ENCODE measurements at regions not wholly inside any gene's neighbourhood (a gene's known extent, or its start where the extent isn't known, plus 50 kb on each side); places are given as distances from the start of the nearest gene placed in this dataset.

GRCh38 chr2:224190936-224191270, 151.8 kb upstream of the SERPINE2 start:
- Histone ChIP-seq H2AFZ (ENCODE audit: low read length) (no peak overlapping the region), H3K27ac (ENCODE audit: low read depth, low read length, poor library complexity, severe bottlenecking) (no peak overlapping the region), H3K4me1 (ENCODE audit: insufficient read depth, low read length, severe bottlenecking) (no peaks in the 10 kb centered on the region), H3K9me3 (ENCODE audit: low read length) (no peaks in the 10 kb centered on the region), H3K36me3 (ENCODE audit: insufficient read depth, low read length) (no peaks in the 10 kb centered on the region), H3K9me2 (ENCODE audit: low read depth, low read length) (no peaks in the 10 kb centered on the region), H4K20me1 (ENCODE audit: insufficient read depth, low read length) (no peaks in the 10 kb centered on the region), H3K79me2 (ENCODE audit: insufficient read depth, low read length) (no peaks in the 10 kb centered on the region), H3F3A (ENCODE audit: insufficient read depth, low read length) (no peaks in the 10 kb centered on the region), H3K27me3 (ENCODE audit: insufficient read depth, low read length) (no peaks in the 10 kb centered on the region), H3K4me3 (ENCODE audit: low read depth, low read length, poor library complexity, severe bottlenecking) (no peak overlapping the region), H3K4me2 (ENCODE audit: low read length) (no peak overlapping the region), H3K9ac (ENCODE audit: low read length) (no peak overlapping the region)
- TF ChIP-seq, protein P1, sequence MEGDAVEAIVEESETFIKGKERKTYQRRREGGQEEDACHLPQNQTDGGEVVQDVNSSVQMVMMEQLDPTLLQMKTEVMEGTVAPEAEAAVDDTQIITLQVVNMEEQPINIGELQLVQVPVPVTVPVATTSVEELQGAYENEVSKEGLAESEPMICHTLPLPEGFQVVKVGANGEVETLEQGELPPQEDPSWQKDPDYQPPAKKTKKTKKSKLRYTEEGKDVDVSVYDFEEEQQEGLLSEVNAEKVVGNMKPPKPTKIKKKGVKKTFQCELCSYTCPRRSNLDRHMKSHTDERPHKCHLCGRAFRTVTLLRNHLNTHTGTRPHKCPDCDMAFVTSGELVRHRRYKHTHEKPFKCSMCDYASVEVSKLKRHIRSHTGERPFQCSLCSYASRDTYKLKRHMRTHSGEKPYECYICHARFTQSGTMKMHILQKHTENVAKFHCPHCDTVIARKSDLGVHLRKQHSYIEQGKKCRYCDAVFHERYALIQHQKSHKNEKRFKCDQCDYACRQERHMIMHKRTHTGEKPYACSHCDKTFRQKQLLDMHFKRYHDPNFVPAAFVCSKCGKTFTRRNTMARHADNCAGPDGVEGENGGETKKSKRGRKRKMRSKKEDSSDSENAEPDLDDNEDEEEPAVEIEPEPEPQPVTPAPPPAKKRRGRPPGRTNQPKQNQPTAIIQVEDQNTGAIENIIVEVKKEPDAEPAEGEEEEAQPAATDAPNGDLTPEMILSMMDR (IDR thresholded peaks at IDR 0.05; ENCODE audit: low read length), result no peak
- TF ChIP-seq EZH2 (IDR thresholded peaks at IDR 0.05; ENCODE audit: borderline replicate concordance, low read length), result no peak

GRCh38 chr2:224190234-224190935, 151.3 kb upstream of the SERPINE2 start:
- H3K9me3 ChIP-seq (ENCODE audit: low read length), result no peaks in the 10 kb centered on the region
- no peaks in the 10 kb centered on the region for H3K4me1 ChIP-seq (ENCODE audit: insufficient read depth, low read length, severe bottlenecking)
- H3K27ac ChIP-seq (ENCODE audit: low read depth, low read length, poor library complexity, severe bottlenecking), result no peak overlapping the region
- no peak overlapping the region for H3K4me3 ChIP-seq (ENCODE audit: low read depth, low read length, poor library complexity, severe bottlenecking)
- no peak overlapping the region for H2AFZ ChIP-seq (ENCODE audit: low read length)
- H3K9me2 ChIP-seq (ENCODE audit: low read depth, low read length), result no peaks in the 10 kb centered on the region
- H3K9ac ChIP-seq (ENCODE audit: low read length), result no peak overlapping the region
- H3K36me3 ChIP-seq (ENCODE audit: insufficient read depth, low read length), result no peaks in the 10 kb centered on the region
- no peaks in the 10 kb centered on the region for H3F3A ChIP-seq (ENCODE audit: insufficient read depth, low read length)
- H3K4me2 ChIP-seq (ENCODE audit: low read length), result no peak overlapping the region
- H3K27me3 ChIP-seq (ENCODE audit: insufficient read depth, low read length), result no peaks in the 10 kb centered on the region
- no peaks in the 10 kb centered on the region for H3K79me2 ChIP-seq (ENCODE audit: insufficient read depth, low read length)
- TF ChIP-seq EZH2 (IDR thresholded peaks at IDR 0.05; ENCODE audit: borderline replicate concordance, low read length), result no peak
- TF ChIP-seq, protein P1 (IDR thresholded peaks at IDR 0.05; ENCODE audit: low read length), result no peak
- H4K20me1 ChIP-seq (ENCODE audit: insufficient read depth, low read length), result no peaks in the 10 kb centered on the region

DNA sequence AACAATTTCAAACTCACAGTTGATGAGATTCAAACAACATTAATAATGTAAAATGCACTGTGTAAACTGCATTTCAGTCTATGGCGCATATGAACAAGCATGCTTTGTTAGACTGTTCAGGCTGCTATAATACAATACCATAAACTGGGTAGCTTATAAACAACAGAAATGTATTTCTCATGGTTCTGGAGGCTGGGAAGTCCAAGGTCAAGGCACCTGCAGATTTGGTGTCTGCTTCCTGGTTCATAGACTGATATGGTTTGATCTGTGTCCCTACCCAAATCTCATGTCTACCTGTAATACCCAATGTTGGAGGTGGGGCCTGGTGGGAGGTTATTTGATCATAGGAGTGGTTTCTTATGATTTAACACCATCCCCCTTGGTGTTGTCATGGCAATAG, 148.1 kb upstream of the SERPINE2 start:
- Histone ChIP-seq H3K9ac (ENCODE audit: low read length) (no peak overlapping the region), H2AFZ (ENCODE audit: low read length) (no peak overlapping the region), H3K9me2 (ENCODE audit: low read depth, low read length) (no peaks in the 10 kb centered on the region), H3F3A (ENCODE audit: insufficient read depth, low read length) (no peaks in the 10 kb centered on the region), H3K4me1 (ENCODE audit: insufficient read depth, low read length, severe bottlenecking) (no peaks in the 10 kb centered on the region), H3K9me3 (ENCODE audit: low read length) (no peaks in the 10 kb centered on the region), H3K27ac (ENCODE audit: low read depth, low read length, poor library complexity, severe bottlenecking) (no peak overlapping the region), H3K27me3 (ENCODE audit: insufficient read depth, low read length) (no peaks in the 10 kb centered on the region), H3K79me2 (ENCODE audit: insufficient read depth, low read length) (no peaks in the 10 kb centered on the region), H3K36me3 (ENCODE audit: insufficient read depth, low read length) (no peaks in the 10 kb centered on the region), H4K20me1 (ENCODE audit: insufficient read depth, low read length) (no peaks in the 10 kb centered on the region), H3K4me2 (ENCODE audit: low read length) (no peak overlapping the region), H3K4me3 (ENCODE audit: low read depth, low read length, poor library complexity, severe bottlenecking) (no peak overlapping the region)
- TF ChIP-seq, protein P1 (IDR thresholded peaks at IDR 0.05; ENCODE audit: low read length), result no peak
- no peak for TF ChIP-seq EZH2 (IDR thresholded peaks at IDR 0.05; ENCODE audit: borderline replicate concordance, low read length)

All from OCI-LY1 (cell line).